ENCODE measurements at regions not wholly inside any gene's neighbourhood (a gene's known extent, or its start where the extent isn't known, plus 50 kb on each side); places are given as distances from the start of the nearest gene placed in this dataset.

DNA sequence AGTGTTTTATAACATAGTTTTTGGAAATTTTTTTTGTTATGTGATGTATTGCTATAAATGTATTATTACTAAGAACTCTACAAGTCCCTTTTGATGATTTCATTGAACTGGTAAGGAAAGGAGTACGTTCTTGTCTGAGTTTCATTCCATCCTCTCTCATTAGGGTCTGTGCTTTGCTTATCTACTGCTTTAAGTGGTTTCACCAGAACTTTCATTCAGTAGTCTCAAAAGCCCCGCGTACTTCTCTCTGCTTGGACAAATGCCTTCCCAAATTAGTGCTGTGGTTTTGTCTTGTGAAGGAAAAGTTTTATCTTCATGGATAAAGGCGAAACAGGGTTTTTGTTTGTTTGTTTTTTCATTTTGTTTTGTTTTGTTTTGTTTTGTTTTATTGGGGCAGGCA is 469.8 kb upstream of the WWC1 start:
- DNase-seq, result no peak
- no peaks in the 10 kb centered on the region for H3K27me3 ChIP-seq (ENCODE audit: control insufficient read depth, insufficient read depth, low read length)
- H3K4me3 ChIP-seq (ENCODE audit: insufficient read depth, low read depth, low read length), result no peak overlapping the region
- H3K36me3 ChIP-seq (replicated peaks; ENCODE audit: control insufficient read depth, insufficient read depth, low read length), result no peaks in the 10 kb centered on the region

DNA sequence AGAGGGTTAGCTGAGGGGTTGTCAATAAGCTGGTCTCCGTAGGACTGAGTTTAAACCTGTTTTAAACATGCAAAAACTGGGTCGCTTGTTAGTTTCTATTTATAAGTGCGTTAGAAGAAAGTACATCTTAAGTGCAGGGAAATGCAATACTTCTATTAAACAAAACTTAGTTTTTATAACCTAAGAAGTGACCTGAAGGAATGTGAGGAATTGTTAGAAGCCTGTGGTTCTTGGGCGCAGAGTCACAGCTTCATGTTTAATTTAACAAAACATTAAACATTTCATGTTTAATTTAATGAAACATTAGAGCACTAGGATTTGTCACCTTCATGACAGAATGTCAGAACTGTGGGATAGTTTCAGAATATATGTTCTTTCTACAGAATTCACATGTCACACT is 469.2 kb upstream of the WWC1 start:
- DNase-seq, result no peak
- Histone ChIP-seq H3K4me3 (ENCODE audit: insufficient read depth, low read depth, low read length) (no peak overlapping the region), H3K27me3 (ENCODE audit: control insufficient read depth, insufficient read depth, low read length) (no peaks in the 10 kb centered on the region), H3K36me3 (replicated peaks; ENCODE audit: control insufficient read depth, insufficient read depth, low read length) (no peaks in the 10 kb centered on the region)

DNA sequence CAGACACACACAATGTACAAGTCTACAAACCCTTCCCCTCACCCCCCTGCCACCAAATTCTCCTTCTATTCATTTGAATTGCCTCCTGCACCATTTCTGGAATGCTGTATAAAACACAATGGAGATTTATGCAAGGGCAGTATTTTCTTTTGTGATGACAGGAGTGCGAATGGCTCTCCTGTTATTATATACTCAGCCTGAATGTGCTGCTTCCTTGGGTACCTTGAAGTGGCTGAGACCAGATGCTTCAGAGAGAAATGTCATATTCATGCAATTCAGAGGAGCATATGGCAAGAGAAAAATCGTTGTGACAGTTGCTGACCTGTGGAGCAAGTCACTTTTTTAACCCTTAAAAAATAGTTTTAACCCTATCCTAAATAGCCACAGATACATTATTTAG is 468.0 kb upstream of the WWC1 start:
- H3K4me3 ChIP-seq (ENCODE audit: insufficient read depth, low read depth, low read length), result no peak overlapping the region

DNA sequence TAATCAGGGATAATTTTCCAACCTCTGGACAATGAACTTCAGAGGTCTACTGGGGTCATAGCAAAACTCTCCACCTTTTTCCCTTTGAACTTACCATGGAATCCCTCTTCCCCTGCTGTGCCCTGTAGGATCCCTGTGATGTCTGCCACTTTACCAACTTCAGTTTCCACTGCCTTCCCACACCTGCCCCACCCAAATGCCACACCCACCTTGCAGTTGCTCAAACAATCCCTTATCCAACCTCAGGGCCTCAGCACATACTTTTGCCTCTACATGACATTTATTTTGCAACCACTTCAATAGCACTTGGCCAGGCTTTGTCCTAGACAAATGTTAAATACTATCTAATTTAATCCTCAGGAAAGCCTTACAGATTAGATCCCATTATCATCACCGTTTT is 463.7 kb upstream of the WWC1 start:
- Histone ChIP-seq H3K4me3 (ENCODE audit: insufficient read depth, low read depth, low read length) (no peak overlapping the region), H3K36me3 (replicated peaks; ENCODE audit: control insufficient read depth, insufficient read depth, low read length) (no peaks in the 10 kb centered on the region), H3K27me3 (ENCODE audit: control insufficient read depth, insufficient read depth, low read length) (no peaks in the 10 kb centered on the region)
- DNase-seq, result no peak

More for the DNA sequence above, 468.0 kb upstream of the WWC1 start:
- DNase-seq, result no peak
- Histone ChIP-seq H3K27me3 (ENCODE audit: control insufficient read depth, insufficient read depth, low read length) (no peaks in the 10 kb centered on the region), H3K36me3 (replicated peaks; ENCODE audit: control insufficient read depth, insufficient read depth, low read length) (no peaks in the 10 kb centered on the region)

DNA sequence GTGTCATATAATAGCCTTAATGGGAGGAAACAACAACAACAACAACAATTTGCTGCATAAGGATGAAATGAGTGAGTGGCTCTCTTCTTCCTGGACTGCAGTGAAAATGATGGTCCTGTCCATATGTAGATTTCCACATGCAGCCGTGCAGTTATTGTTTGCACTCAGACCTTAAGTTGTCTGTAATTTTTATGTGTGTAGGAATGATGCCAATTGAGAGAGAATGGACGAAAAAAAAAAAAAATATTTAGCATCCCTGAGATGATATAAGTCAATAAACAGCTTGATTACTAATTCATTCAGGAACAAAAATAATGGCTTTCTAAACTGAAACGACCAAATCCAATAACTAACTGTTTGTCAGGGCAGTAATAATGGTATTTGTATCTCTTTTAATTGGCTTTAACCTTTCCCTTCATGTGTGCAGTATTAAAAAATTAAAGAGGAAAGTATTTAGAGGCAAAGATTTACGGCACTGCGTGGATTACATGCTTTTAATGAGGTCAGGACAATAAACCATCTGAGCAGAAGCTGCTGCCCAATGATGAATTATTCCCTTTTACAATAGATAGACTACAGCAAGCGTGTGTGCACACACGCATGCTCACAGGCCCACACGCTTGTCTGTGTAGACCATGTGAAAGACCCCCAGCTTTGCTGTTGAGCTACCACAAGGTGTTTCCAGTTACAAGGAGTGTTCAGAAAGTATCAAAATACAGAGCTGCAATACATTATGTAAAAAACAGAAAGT is 459.5 kb upstream of the WWC1 start:
- Histone ChIP-seq H3K4me3 (ENCODE audit: insufficient read depth, low read depth, low read length) (no peak overlapping the region), H3K36me3 (replicated peaks; ENCODE audit: control insufficient read depth, insufficient read depth, low read length) (no peaks in the 10 kb centered on the region), H3K27me3 (ENCODE audit: control insufficient read depth, insufficient read depth, low read length) (no peaks in the 10 kb centered on the region)
- DNase-seq, result no peak

DNA sequence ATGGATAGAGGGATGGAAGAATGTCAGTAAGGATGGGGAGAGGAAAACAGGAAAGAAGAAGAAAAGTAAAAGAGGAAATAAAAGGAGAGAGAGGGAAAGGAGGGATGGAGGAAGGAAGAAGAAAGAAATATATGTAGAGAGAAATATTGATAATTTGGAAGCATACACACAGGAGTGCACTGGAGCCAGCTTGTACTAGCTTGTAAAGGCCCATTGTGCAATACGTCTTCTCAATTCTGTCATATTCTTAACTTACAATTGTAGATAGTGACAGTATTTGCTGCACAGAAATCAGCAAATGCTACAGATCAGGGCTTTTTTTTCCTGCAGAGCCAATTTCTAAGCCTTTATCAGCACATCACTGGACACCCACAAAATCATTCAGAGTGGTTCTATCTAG is 458.8 kb upstream of the WWC1 start:
- Histone ChIP-seq H3K4me3 (ENCODE audit: insufficient read depth, low read depth, low read length) (no peak overlapping the region), H3K27me3 (ENCODE audit: control insufficient read depth, insufficient read depth, low read length) (no peaks in the 10 kb centered on the region), H3K36me3 (replicated peaks; ENCODE audit: control insufficient read depth, insufficient read depth, low read length) (no peaks in the 10 kb centered on the region)
- DNase-seq, result no peak

DNA sequence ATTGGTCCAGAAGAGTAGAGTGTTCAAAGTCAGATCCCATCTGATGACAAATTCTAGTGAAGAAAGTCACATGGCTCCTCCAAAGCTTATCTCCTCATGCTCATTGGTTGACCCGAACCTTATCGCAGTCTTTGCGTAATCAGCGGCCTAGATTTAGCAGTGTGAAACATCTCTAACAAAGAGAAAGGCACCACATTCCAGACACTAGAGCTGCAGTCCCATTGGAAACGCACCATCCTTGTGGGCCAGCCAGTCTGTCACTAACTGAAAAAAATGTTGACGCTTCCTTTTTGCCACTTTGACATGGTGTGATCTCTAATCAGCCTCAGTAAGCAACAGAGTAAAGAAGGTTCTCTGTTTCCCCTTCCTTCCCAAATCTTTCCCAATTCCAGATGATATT is 458.0 kb upstream of the WWC1 start:
- H3K36me3 ChIP-seq (replicated peaks; ENCODE audit: control insufficient read depth, insufficient read depth, low read length), result no peaks in the 10 kb centered on the region
- no peaks in the 10 kb centered on the region for H3K27me3 ChIP-seq (ENCODE audit: control insufficient read depth, insufficient read depth, low read length)
- H3K4me3 ChIP-seq (ENCODE audit: insufficient read depth, low read depth, low read length), result no peak overlapping the region
- no peak for DNase-seq

DNA sequence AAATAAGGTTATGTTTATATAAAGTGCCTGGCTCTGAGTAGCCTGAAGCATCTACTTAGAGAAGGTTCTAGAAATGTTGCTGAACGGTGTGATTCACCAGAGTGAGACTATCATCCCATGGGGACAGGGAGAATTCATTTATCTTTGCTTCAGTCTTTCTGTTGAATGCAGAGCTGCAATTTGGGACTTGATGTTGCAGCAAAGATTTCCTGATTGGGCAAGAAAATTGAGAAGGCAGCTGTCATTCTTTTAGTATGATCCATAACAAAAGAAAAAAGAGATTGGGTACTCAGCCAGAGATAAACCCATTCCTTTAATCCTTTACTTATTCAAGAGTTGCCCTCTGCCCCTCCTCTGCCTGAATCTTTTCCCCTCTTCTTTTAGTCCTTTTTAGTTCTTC is 456.3 kb upstream of the WWC1 start:
- H3K36me3 ChIP-seq (replicated peaks; ENCODE audit: control insufficient read depth, insufficient read depth, low read length), result no peaks in the 10 kb centered on the region
- no peaks in the 10 kb centered on the region for H3K27me3 ChIP-seq (ENCODE audit: control insufficient read depth, insufficient read depth, low read length)
- no peak for DNase-seq
- no peak overlapping the region for H3K4me3 ChIP-seq (ENCODE audit: insufficient read depth, low read depth, low read length)

DNA sequence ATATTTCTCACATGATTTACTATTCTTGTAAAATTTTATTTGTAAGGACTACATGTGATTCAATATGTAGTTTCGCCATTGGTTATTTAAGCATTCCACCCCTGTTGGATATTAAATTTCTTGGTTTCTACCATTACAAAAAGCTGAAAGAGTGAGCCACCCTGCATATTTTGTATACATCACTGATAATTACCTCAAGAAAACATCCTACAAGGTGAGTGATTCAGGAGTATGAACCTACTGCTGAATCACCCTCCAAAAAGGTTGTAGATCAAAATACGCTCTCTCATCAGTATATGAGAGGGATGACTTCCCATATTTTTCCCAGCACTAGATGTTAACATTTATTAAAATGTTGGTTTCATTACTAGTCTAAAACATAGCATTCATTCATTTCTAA is 454.3 kb upstream of the WWC1 start:
- no peak for DNase-seq
- H3K36me3 ChIP-seq (replicated peaks; ENCODE audit: control insufficient read depth, insufficient read depth, low read length), result no peaks in the 10 kb centered on the region

DNA sequence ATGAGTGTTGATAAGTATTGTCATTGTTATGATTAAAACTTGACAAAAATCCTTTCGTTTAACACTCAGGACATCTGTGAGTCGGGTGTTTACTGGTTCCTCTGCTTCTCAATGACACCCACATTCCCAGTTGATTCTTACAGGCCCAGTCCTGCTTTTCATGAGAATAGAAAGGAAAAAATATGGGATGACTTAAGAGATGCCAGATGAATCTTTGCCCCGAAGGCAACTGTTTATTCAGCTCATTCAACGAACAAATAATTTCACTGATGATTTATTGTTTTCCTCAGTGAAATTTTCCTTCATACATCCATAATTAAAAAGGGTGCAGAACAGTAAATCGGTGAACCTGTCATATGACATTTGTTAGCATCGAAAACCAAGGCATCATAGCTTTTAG is 452.4 kb upstream of the WWC1 start:
- Histone ChIP-seq H3K27me3 (ENCODE audit: control insufficient read depth, insufficient read depth, low read length) (no peaks in the 10 kb centered on the region), H3K4me3 (ENCODE audit: insufficient read depth, low read depth, low read length) (no peak overlapping the region), H3K36me3 (replicated peaks; ENCODE audit: control insufficient read depth, insufficient read depth, low read length) (no peaks in the 10 kb centered on the region)
- no peak for DNase-seq

More for the DNA sequence above, 454.3 kb upstream of the WWC1 start:
- H3K4me3 ChIP-seq (ENCODE audit: insufficient read depth, low read depth, low read length), result no peak overlapping the region
- H3K27me3 ChIP-seq (ENCODE audit: control insufficient read depth, insufficient read depth, low read length), result no peaks in the 10 kb centered on the region

DNA sequence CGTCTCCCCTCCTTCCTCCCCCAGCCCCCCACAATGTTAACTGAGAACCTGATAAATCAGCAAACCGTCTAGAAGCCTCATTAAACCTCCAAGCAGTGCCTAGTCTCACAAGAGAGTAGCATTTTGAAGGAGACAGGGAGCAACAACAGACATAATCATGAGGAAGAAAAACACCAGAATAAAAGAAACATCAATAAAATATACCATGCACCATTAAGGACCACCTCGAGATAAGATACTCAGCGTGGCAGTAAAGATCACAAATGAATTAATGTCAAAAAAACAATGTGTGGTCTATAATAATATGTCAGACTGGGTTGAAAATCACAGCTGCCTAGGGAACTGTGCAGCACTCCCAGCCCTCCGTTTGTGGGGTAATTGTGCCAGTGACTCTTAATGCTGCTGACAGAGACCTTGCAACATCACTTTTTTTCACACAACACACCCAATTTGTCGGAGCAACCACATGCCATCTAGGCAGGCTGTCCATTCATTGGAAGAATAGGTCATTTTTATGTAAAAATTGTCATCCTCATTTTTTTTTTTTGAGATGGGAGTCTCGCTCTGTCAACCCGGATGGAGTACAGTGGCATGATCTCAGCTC is 450.8 kb upstream of the WWC1 start:
- Histone ChIP-seq H3K4me3 (ENCODE audit: insufficient read depth, low read depth, low read length) (no peak overlapping the region), H3K27me3 (ENCODE audit: control insufficient read depth, insufficient read depth, low read length) (no peaks in the 10 kb centered on the region), H3K36me3 (replicated peaks; ENCODE audit: control insufficient read depth, insufficient read depth, low read length) (no peaks in the 10 kb centered on the region)
- no peak for DNase-seq

DNA sequence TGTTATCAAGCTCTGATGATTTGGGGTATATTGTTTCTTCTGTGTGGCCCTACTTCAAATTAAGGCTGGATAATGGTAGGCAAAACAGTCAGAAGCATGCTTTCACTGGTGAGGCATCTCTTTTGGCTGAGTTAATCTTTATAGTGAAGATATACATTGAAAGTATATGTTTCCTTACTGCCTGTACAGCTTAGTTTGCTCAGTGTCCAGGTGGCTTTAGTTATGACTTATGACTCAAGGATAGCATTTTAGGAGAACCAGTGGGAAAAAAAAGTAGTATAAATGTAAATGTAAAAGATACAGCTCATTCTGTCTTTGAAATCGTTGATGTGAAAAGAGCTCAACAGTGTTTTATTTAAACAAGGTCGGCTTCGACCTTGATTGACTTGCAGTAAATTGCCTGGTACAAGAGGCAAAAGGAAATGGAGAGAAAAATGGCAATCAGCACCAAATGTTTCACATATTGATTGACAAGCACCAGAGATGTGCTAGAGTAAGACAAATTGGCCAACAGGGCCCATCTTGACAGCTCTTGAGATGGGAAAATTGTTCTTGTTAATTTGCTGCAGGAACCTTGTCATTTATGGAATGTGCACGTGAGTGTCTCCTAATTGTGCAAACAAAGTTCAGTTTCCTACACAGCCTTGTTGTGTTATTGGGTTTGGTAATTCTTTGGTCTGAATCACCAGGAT is 447.4 kb upstream of the WWC1 start:
- no peaks in the 10 kb centered on the region for H3K36me3 ChIP-seq (replicated peaks; ENCODE audit: control insufficient read depth, insufficient read depth, low read length)
- H3K4me3 ChIP-seq (ENCODE audit: insufficient read depth, low read depth, low read length), result no peak overlapping the region
- no peaks in the 10 kb centered on the region for H3K27me3 ChIP-seq (ENCODE audit: control insufficient read depth, insufficient read depth, low read length)
- no peak for DNase-seq

DNA sequence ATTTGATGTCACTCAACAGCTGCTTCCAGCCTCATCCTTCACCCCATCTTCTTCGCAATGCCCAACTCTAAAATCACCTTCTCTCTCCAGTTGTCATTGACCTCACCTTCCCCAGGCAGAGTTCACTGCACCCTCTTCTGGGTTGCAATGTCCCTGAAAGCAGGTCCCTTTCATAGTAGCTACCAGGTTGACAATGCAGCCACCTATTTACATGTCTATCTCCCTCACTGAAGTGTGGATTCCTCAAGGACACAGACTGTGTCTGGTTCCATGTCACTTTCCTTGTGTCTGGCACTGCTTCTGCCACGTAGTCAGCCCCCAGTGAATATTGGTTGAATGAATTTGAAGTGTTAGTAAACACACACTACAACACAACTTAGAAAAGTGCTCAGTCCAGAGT is 445.5 kb upstream of the WWC1 start:
- Histone ChIP-seq H3K27me3 (ENCODE audit: control insufficient read depth, insufficient read depth, low read length) (no peaks in the 10 kb centered on the region), H3K4me3 (ENCODE audit: insufficient read depth, low read depth, low read length) (no peak overlapping the region), H3K36me3 (replicated peaks; ENCODE audit: control insufficient read depth, insufficient read depth, low read length) (no peaks in the 10 kb centered on the region)
- no peak for DNase-seq

DNA sequence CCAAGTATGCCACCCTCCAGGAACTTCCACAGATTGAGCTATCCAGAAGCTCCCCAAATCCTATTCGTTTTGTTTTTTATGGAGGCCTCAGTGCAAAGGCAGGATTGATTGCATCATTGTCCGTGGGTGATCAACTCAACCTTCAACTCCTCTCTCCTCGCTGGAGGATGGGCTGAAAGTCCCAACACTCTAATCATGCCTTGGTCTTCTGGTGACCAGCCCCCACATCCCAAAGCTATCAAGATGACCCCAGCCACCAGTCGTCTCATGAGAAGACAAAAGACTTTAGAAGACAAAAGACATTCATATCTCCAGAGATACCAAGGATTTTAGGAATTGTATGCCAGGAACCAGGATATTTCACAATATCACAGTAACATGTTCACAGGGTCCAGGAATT is 441.6 kb upstream of the WWC1 start:
- no peaks in the 10 kb centered on the region for H3K36me3 ChIP-seq (replicated peaks; ENCODE audit: control insufficient read depth, insufficient read depth, low read length)
- H3K4me3 ChIP-seq (ENCODE audit: insufficient read depth, low read depth, low read length), result no peak overlapping the region
- H3K27me3 ChIP-seq (ENCODE audit: control insufficient read depth, insufficient read depth, low read length), result no peaks in the 10 kb centered on the region
- no peak for DNase-seq

DNA sequence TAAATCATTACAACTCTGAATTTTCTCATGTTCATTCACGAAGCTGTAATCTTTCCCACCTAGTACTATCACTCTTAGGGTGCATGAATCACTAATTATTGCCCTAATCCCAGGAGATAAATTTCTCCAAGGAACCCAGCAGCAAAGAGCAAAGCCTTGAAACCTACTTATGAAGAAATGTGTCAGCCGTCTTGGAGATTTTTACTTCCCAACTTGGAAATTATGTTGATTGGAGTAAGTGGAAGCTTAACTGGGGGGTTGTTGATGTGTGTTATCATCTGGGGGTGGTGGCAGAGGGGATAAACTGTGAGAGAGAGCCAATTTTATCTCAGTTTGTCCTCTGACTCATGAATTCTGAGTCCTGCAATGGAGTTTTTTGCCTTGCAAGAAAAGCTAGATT is 440.5 kb upstream of the WWC1 start:
- H3K4me3 ChIP-seq (ENCODE audit: insufficient read depth, low read depth, low read length), result no peak overlapping the region
- H3K27me3 ChIP-seq (ENCODE audit: control insufficient read depth, insufficient read depth, low read length), result no peaks in the 10 kb centered on the region
- H3K36me3 ChIP-seq (replicated peaks; ENCODE audit: control insufficient read depth, insufficient read depth, low read length), result no peaks in the 10 kb centered on the region
- DNase-seq, result no peak
